Heart left ventricle (tissue), 13 donors: ENCODE measurements at regions not wholly inside any gene's neighbourhood (a gene's known extent, or its start where the extent isn't known, plus 50 kb on each side); places are given as distances from the start of the nearest gene placed in this dataset.

ENCODE experiments used
- POLR2A ChIP-seq, 2 donors: fragments of 450-650 bp; IDR thresholded peaks; one replicate each; pipeline ENCODE4 v1.6.1; 2017; ENCODE audit warnings: antibody characterized with exemption in 2 of 2, mild to moderate bottlenecking in 2 of 2, moderate library complexity in 2 of 2
- TF ChIP-seq, protein P1 (sequence below), 12 donors: fragments of 200-600 bp; sonication (generic) in 4 of 12; IDR thresholded peaks; one replicate each; pipeline versions ENCODE4 v1.5.0 to v1.8.0; 2018 to 2022; ENCODE audit warnings: antibody characterized with exemption in 12 of 12, mild to moderate bottlenecking in 5 of 12
- donor health status: ischemic (EF 13 %, LVEDD 7.1; RV severe dilation, severe dysfunction).
- donor health status: DM: no; HTN: yes; CAD: no.
- donor health status: DM: no; HTN: no; CAD: no.
- donor health status: ischemic (EF 25% LVEDD 6.9; RV normal size, moderate dysfunction).
- donor health status: ischemic (EF 25% LVEDD 5.7; RV mildly dilated, moderate dysfunction).
- donor health status: ischemic (EF 35%, LVEDD 5.7; RV mildly dilated, moderate dysfunction).
- donor health status: nonischemic (EF 11% LVEDD 7.7; RV severe dilation, severe dysfunction).
- donor health status: DM: yes; HTN: yes; CAD: no.
- donor health status: PGD.
- donor health status: ischemic (EF 29% LVEDD 5.4; RV normal size, mild dysfunction).
- donor health status: nonischemic (EF 23%, LVEDD 6.1; RV moderate dilation, normal function).

DNA sequence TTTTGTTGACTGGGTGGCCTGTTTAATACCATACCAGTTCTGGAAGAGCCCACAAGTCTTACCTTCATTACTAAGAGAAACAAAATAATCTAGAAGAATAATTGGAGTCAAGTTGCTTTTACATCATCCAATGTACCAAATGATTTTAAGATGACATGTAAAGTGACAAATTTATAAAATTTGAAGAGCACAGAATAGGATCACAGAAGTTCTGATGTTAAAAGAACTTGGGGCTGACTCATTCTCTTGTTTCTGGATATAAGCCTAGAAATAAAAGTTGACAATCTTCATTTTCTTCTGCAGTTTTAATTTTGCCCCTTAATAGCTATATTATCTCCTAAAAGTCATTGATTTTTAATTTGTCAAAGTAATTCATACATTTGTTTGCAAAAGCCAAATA lies 317.5 kb upstream of the MARCKS start:
- TF ChIP-seq, protein P1, sequence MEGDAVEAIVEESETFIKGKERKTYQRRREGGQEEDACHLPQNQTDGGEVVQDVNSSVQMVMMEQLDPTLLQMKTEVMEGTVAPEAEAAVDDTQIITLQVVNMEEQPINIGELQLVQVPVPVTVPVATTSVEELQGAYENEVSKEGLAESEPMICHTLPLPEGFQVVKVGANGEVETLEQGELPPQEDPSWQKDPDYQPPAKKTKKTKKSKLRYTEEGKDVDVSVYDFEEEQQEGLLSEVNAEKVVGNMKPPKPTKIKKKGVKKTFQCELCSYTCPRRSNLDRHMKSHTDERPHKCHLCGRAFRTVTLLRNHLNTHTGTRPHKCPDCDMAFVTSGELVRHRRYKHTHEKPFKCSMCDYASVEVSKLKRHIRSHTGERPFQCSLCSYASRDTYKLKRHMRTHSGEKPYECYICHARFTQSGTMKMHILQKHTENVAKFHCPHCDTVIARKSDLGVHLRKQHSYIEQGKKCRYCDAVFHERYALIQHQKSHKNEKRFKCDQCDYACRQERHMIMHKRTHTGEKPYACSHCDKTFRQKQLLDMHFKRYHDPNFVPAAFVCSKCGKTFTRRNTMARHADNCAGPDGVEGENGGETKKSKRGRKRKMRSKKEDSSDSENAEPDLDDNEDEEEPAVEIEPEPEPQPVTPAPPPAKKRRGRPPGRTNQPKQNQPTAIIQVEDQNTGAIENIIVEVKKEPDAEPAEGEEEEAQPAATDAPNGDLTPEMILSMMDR (IDR thresholded peaks at IDR 0.05): no peak
- no peak for TF ChIP-seq POLR2A (IDR thresholded peaks at IDR 0.05)
